ENCODE measurements at regions not wholly inside any gene's neighbourhood (a gene's known extent, or its start where the extent isn't known, plus 50 kb on each side); places are given as distances from the start of the nearest gene placed in this dataset.

DNA sequence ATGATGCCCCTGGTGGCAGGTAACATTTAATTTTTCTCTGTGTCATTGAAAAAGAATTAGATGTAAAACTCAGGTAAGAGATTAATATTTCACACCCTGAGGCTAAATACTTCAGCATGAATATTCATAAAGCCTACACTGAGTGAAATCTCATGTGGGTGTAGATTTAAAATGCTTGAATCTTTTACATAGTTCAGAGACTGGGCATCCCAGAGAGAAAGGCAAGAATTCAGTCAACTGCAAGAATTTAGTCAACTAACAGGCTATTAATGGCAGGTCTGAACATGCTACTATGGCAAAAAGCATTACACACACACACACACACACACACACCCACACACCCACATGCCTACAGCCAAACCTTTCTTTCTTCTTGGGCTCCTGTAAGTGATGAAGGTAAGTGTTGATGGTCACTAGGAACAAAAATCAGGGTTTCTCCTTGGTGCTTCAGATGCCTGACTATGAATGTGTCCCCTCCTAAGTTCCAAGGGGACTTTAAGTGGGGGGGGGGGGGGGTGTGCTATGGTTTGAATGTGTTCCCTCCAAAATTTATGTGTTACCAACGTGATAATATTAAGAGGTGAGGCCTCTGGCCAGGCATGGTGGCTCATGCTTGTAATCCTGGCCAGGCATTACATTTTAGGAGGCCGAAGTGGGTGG lies 63.7 kb upstream of the PSMD7 start:
- Histone ChIP-seq H3K4me2 (no peak overlapping the region), H2AFZ (no peak overlapping the region), H3K9me2 (ENCODE audit: insufficient read depth) (no peaks in the 10 kb centered on the region), H3K79me2 (replicated peaks; ENCODE audit: insufficient read depth) (no peaks in the 10 kb centered on the region), H3K27ac (ENCODE audit: low read depth) (no peak overlapping the region), H3F3A (replicated peaks; ENCODE audit: low read depth) (no peaks in the 10 kb centered on the region), H4K20me1 (replicated peaks; ENCODE audit: insufficient read depth) (no peaks in the 10 kb centered on the region), H3K36me3 (ENCODE audit: insufficient read depth) (no peaks in the 10 kb centered on the region), H3K27me3 (ENCODE audit: insufficient read depth) (no peaks in the 10 kb centered on the region), H3K4me1 (ENCODE audit: insufficient read depth) (no peaks in the 10 kb centered on the region), H3K4me3 (no peak overlapping the region)
- H3K27me3 Mint-ChIP-seq (ENCODE audit: insufficient read depth, low read depth, poor library complexity) = peaks cover 5% of the 10 kb centered on the region
- H3K4me1 Mint-ChIP-seq = no peaks in the 10 kb centered on the region
- no peak for DNase-seq (ENCODE audit: low spot score)
- H3K36me3 Mint-ChIP-seq (ENCODE audit: low read depth) = no peaks in the 10 kb centered on the region
- H3K9me3 Mint-ChIP-seq = no peaks in the 10 kb centered on the region
- ATAC-seq = no peak
- no peak overlapping the region for H3K4me3 Mint-ChIP-seq
- TF ChIP-seq POLR2AphosphoS5 (IDR thresholded peaks at IDR 0.05; ENCODE audit: low read depth) (no peak), JUNB (IDR thresholded peaks at IDR 0.05; ENCODE audit: unreplicated experiment) (no peak), CREB1 (CRISPR knock-in tag; IDR thresholded peaks at IDR 0.05; ENCODE audit: low read depth) (no peak)
- TF ChIP-seq, protein P1, sequence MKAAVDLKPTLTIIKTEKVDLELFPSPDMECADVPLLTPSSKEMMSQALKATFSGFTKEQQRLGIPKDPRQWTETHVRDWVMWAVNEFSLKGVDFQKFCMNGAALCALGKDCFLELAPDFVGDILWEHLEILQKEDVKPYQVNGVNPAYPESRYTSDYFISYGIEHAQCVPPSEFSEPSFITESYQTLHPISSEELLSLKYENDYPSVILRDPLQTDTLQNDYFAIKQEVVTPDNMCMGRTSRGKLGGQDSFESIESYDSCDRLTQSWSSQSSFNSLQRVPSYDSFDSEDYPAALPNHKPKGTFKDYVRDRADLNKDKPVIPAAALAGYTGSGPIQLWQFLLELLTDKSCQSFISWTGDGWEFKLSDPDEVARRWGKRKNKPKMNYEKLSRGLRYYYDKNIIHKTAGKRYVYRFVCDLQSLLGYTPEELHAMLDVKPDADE (IDR thresholded peaks at IDR 0.05) = no peak
- no peak overlapping the region for H3K27ac Mint-ChIP-seq

DNA sequence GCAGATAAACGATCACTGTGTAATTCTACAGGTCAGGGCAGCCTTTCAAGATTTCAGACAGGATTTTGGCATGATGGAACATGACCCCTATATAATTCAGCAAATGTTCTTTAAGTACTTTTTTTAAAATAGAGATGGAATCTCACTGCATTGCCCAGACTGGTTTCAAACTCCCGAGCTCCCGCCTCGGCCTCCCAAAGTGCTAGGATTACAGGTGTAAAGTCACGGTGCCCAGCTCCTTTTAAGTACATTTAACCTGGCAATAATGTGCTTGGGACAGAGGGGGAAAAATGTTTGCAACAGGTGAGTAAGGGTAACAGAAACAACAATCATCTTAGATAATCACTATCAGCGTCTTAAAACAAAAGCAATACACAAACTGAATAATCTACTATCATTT lies 66.5 kb upstream of the PSMD7 start:
- Mint-ChIP-seq H3K4me3 (no peak overlapping the region), H3K4me1 (peaks cover 11% of the 10 kb centered on the region; the same call in 2 of the 3 replicates), H3K27ac (no peak overlapping the region), H3K9me3 (no peaks in the 10 kb centered on the region), H3K27me3 (ENCODE audit: insufficient read depth, low read depth, poor library complexity) (peaks cover 5% of the 10 kb centered on the region), H3K36me3 (ENCODE audit: low read depth) (no peaks in the 10 kb centered on the region)
- ATAC-seq = no peak
- H3K4me3 ChIP-seq = no peak overlapping the region
- H3K4me1 ChIP-seq (ENCODE audit: insufficient read depth) = peaks cover 2% of the 10 kb centered on the region
- H3K27me3 ChIP-seq (ENCODE audit: insufficient read depth) = no peaks in the 10 kb centered on the region
- DNase-seq (ENCODE audit: low spot score) = no peak
- H3K36me3 ChIP-seq (ENCODE audit: insufficient read depth) = no peaks in the 10 kb centered on the region
- H3K4me2 ChIP-seq = no peak overlapping the region
- H3K27ac ChIP-seq (ENCODE audit: low read depth) = 0 out of 2 replicates have a peak overlapping the region, but pooled peaks have one; percentile 12
- H3F3A ChIP-seq (replicated peaks; ENCODE audit: low read depth) = no peaks in the 10 kb centered on the region
- no peaks in the 10 kb centered on the region for H3K9me2 ChIP-seq (ENCODE audit: insufficient read depth)
- H3K79me2 ChIP-seq (replicated peaks; ENCODE audit: insufficient read depth) = no peaks in the 10 kb centered on the region
- H2AFZ ChIP-seq = 0 out of 2 replicates have a peak overlapping the region, but pooled peaks have one; percentile 14
- no peaks in the 10 kb centered on the region for H4K20me1 ChIP-seq (replicated peaks; ENCODE audit: insufficient read depth)
- TF ChIP-seq, protein P2, sequence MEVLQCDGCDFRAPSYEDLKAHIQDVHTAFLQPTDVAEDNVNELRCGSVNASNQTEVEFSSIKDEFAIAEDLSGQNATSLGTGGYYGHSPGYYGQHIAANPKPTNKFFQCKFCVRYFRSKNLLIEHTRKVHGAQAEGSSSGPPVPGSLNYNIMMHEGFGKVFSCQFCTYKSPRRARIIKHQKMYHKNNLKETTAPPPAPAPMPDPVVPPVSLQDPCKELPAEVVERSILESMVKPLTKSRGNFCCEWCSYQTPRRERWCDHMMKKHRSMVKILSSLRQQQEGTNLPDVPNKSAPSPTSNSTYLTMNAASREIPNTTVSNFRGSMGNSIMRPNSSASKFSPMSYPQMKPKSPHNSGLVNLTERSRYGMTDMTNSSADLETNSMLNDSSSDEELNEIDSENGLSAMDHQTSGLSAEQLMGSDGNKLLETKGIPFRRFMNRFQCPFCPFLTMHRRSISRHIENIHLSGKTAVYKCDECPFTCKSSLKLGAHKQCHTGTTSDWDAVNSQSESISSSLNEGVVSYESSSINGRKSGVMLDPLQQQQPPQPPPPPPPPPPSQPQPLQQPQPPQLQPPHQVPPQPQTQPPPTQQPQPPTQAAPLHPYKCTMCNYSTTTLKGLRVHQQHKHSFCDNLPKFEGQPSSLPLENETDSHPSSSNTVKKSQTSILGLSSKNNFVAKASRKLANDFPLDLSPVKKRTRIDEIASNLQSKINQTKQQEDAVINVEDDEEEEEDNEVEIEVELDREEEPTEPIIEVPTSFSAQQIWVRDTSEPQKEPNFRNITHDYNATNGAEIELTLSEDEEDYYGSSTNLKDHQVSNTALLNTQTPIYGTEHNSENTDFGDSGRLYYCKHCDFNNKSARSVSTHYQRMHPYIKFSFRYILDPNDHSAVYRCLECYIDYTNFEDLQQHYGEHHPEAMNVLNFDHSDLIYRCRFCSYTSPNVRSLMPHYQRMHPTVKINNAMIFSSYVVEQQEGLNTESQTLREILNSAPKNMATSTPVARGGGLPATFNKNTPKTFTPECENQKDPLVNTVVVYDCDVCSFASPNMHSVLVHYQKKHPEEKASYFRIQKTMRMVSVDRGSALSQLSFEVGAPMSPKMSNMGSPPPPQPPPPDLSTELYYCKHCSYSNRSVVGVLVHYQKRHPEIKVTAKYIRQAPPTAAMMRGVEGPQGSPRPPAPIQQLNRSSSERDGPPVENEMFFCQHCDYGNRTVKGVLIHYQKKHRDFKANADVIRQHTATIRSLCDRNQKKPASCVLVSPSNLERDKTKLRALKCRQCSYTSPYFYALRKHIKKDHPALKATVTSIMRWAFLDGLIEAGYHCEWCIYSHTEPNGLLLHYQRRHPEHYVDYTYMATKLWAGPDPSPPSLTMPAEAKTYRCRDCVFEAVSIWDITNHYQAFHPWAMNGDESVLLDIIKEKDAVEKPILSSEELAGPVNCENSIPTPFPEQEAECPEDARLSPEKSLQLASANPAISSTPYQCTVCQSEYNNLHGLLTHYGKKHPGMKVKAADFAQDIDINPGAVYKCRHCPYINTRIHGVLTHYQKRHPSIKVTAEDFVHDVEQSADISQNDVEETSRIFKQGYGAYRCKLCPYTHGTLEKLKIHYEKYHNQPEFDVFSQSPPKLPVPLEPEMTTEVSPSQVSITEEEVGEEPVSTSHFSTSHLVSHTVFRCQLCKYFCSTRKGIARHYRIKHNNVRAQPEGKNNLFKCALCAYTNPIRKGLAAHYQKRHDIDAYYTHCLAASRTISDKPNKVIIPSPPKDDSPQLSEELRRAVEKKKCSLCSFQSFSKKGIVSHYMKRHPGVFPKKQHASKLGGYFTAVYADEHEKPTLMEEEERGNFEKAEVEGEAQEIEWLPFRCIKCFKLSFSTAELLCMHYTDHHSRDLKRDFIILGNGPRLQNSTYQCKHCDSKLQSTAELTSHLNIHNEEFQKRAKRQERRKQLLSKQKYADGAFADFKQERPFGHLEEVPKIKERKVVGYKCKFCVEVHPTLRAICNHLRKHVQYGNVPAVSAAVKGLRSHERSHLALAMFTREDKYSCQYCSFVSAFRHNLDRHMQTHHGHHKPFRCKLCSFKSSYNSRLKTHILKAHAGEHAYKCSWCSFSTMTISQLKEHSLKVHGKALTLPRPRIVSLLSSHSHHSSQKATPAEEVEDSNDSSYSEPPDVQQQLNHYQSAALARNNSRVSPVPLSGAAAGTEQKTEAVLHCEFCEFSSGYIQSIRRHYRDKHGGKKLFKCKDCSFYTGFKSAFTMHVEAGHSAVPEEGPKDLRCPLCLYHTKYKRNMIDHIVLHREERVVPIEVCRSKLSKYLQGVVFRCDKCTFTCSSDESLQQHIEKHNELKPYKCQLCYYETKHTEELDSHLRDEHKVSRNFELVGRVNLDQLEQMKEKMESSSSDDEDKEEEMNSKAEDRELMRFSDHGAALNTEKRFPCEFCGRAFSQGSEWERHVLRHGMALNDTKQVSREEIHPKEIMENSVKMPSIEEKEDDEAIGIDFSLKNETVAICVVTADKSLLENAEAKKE (CRISPR knock-in tag; IDR thresholded peaks at IDR 0.05) = no peak
- TF ChIP-seq, protein P3, sequence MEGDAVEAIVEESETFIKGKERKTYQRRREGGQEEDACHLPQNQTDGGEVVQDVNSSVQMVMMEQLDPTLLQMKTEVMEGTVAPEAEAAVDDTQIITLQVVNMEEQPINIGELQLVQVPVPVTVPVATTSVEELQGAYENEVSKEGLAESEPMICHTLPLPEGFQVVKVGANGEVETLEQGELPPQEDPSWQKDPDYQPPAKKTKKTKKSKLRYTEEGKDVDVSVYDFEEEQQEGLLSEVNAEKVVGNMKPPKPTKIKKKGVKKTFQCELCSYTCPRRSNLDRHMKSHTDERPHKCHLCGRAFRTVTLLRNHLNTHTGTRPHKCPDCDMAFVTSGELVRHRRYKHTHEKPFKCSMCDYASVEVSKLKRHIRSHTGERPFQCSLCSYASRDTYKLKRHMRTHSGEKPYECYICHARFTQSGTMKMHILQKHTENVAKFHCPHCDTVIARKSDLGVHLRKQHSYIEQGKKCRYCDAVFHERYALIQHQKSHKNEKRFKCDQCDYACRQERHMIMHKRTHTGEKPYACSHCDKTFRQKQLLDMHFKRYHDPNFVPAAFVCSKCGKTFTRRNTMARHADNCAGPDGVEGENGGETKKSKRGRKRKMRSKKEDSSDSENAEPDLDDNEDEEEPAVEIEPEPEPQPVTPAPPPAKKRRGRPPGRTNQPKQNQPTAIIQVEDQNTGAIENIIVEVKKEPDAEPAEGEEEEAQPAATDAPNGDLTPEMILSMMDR (conservative IDR thresholded peaks at IDR 0.05; ENCODE audit: low read depth in 2 of 2) = no peak
- no peak for TF ChIP-seq EZH2phosphoT487 (IDR thresholded peaks at IDR 0.05; ENCODE audit: unreplicated experiment)
- no peak for TF ChIP-seq ZNF331 (CRISPR knock-in tag; IDR thresholded peaks at IDR 0.05; ENCODE audit: low read depth)
- TF ChIP-seq ZNF114 (CRISPR knock-in tag; IDR thresholded peaks at IDR 0.05) = no peak
- TF ChIP-seq, protein P1 (IDR thresholded peaks at IDR 0.05) = no peak
- TF ChIP-seq STAT1 (IDR thresholded peaks at IDR 0.05; ENCODE audit: unreplicated experiment) = no peak
- TF ChIP-seq NANOG (IDR thresholded peaks at IDR 0.05; ENCODE audit: borderline replicate concordance) = no peak
- no peak for TF ChIP-seq CREB1 (CRISPR knock-in tag; IDR thresholded peaks at IDR 0.05; ENCODE audit: low read depth)
- TF ChIP-seq EZH2 (IDR thresholded peaks at IDR 0.05; ENCODE audit: low read depth, unreplicated experiment) = no peak
